IPS-NIHi11 (cell line): ENCODE measurements at regions not wholly inside any gene's neighbourhood (a gene's known extent, or its start where the extent isn't known, plus 50 kb on each side); places are given as distances from the start of the nearest gene placed in this dataset.

ENCODE experiments used
- DNase-seq: peaks from one replicate; pipeline ENCODE4 v3.0.0; 2012; ENCODE audit warnings: mixed read lengths, low spot score

GRCh38 chr12:90398285-90398836 lies 556.6 kb downstream of the CCER1 start:
- DNase-seq, result no peak

- DNase-seq, result no peak
These were observed 558.4 kb downstream of the CCER1 start for GRCh38 chr12:90396556-90396955.

GRCh38 chr12:90393652-90394051 lies 561.3 kb downstream of the CCER1 start:
- DNase-seq, result no peak

- DNase-seq, result no peak
These were observed 561.9 kb downstream of the CCER1 start for GRCh38 chr12:90393089-90393488.

GRCh38 chr12:90390947-90391346 lies 564.0 kb downstream of the CCER1 start:
- no peak for DNase-seq

- DNase-seq, result no peak
These were observed 586.9 kb downstream of the CCER1 start for GRCh38 chr12:90368081-90368480.

GRCh38 chr12:90366286-90366685 lies 588.7 kb downstream of the CCER1 start:
- DNase-seq, result no peak

GRCh38 chr12:90360300-90360699 lies 594.7 kb downstream of the CCER1 start:
- DNase-seq, result no peak

- no peak for DNase-seq
These were observed 599.1 kb downstream of the CCER1 start for GRCh38 chr12:90355711-90356355.

- DNase-seq, result no peak
These were observed 611.0 kb downstream of the CCER1 start for GRCh38 chr12:90343966-90344365.

- DNase-seq, result no peak
These were observed 612.9 kb downstream of the CCER1 start for GRCh38 chr12:90342081-90342480.

- DNase-seq, result no peak
These were observed 615.1 kb downstream of the CCER1 start for GRCh38 chr12:90339837-90340236.

GRCh38 chr12:90338365-90338764 lies 616.6 kb downstream of the CCER1 start:
- DNase-seq, result no peak

- DNase-seq, result no peak
These were observed 618.0 kb downstream of the CCER1 start for GRCh38 chr12:90337018-90337417.

GRCh38 chr12:90335566-90335965 lies 619.4 kb downstream of the CCER1 start:
- no peak for DNase-seq

GRCh38 chr12:90333939-90334338 lies 621.0 kb downstream of the CCER1 start:
- no peak for DNase-seq

GRCh38 chr12:90333424-90333823 lies 621.6 kb downstream of the CCER1 start:
- no peak for DNase-seq

- DNase-seq, result no peak
These were observed 623.2 kb downstream of the CCER1 start for GRCh38 chr12:90331821-90332220.

GRCh38 chr12:90331262-90331661 lies 622.6 kb upstream of the ATP2B1 start:
- DNase-seq, result no peak

- DNase-seq, result no peak
These were observed 619.4 kb upstream of the ATP2B1 start for GRCh38 chr12:90327793-90328743.

- DNase-seq, result no peak
These were observed 614.6 kb upstream of the ATP2B1 start for GRCh38 chr12:90323217-90323616.

GRCh38 chr12:90322006-90322405 lies 613.4 kb upstream of the ATP2B1 start:
- DNase-seq, result no peak

- DNase-seq, result peak; percentile 7
These were observed 612.7 kb upstream of the ATP2B1 start for GRCh38 chr12:90321369-90321768.
